NCI-H1105 treated with DMSO at 0.1 percent for 48 hours (cell line): ENCODE measurements at regions not wholly inside any gene's neighbourhood (a gene's known extent, or its start where the extent isn't known, plus 50 kb on each side); places are given as distances from the start of the nearest gene placed in this dataset.
A peak's percentile ranks its signal among the peaks of the same experiment; 100 is the strongest.
"Not testable (repeated sequence)": the region's sequence is repeated elsewhere in the genome, so short reads cannot be mapped to it uniquely, and the experiment has no call there.

Experiments
- DNase-seq: peaks from one replicate; lab custom pipeline; 2025; lab: John Stamatoyannopoulos, UW

GRCh38 chr1:96508233-96508632 lies 213.4 kb upstream of the PTBP2 start:
- DNase-seq: no peak

GRCh38 chr1:96509339-96509738 lies 212.2 kb upstream of the PTBP2 start:
- no peak for DNase-seq

GRCh38 chr1:96509951-96510350 lies 211.6 kb upstream of the PTBP2 start:
- DNase-seq: no peak

- no peak for DNase-seq
These were observed 211.2 kb upstream of the PTBP2 start for GRCh38 chr1:96510391-96510790.

- DNase-seq: peak; percentile 13
These were observed 210.7 kb upstream of the PTBP2 start for GRCh38 chr1:96510911-96511310.

- DNase-seq: no peak
These were observed 208.4 kb upstream of the PTBP2 start for GRCh38 chr1:96513136-96513535.

GRCh38 chr1:96515430-96515829 lies 206.2 kb upstream of the PTBP2 start:
- no peak for DNase-seq

GRCh38 chr1:96515925-96516324 lies 205.7 kb upstream of the PTBP2 start:
- DNase-seq: no peak

- no peak for DNase-seq
These were observed 201.6 kb upstream of the PTBP2 start for GRCh38 chr1:96519851-96520578.

GRCh38 chr1:96520579-96520947 lies 201.0 kb upstream of the PTBP2 start:
- no peak for DNase-seq

- no peak for DNase-seq
These were observed 200.6 kb upstream of the PTBP2 start for GRCh38 chr1:96521010-96521409.

- DNase-seq: no peak
These were observed 199.4 kb upstream of the PTBP2 start for GRCh38 chr1:96521994-96522760.

GRCh38 chr1:96522927-96523326 lies 198.7 kb upstream of the PTBP2 start:
- DNase-seq: no peak

- DNase-seq: no peak
These were observed 197.5 kb upstream of the PTBP2 start for GRCh38 chr1:96524100-96524499.

- DNase-seq: no peak
These were observed 195.7 kb upstream of the PTBP2 start for GRCh38 chr1:96525657-96526557.

GRCh38 chr1:96528672-96529071 lies 192.9 kb upstream of the PTBP2 start:
- DNase-seq: not testable (repeated sequence)

GRCh38 chr1:96533820-96534219 lies 187.8 kb upstream of the PTBP2 start:
- no peak for DNase-seq

GRCh38 chr1:96536581-96536980 lies 185.0 kb upstream of the PTBP2 start:
- no peak for DNase-seq

- DNase-seq: no peak
These were observed 183.4 kb upstream of the PTBP2 start for GRCh38 chr1:96538111-96538641.

- no peak for DNase-seq
These were observed 182.7 kb upstream of the PTBP2 start for GRCh38 chr1:96538883-96539282.

- DNase-seq: no peak
These were observed 180.1 kb upstream of the PTBP2 start for GRCh38 chr1:96541491-96541890.
